Cardiac fibroblast (primary cell): ENCODE measurements at regions not wholly inside any gene's neighbourhood (a gene's known extent, or its start where the extent isn't known, plus 50 kb on each side); places are given as distances from the start of the nearest gene placed in this dataset.
A peak's percentile ranks its signal among the peaks of the same experiment; 100 is the strongest.
"Not testable (repeated sequence)": the region's sequence is repeated elsewhere in the genome, so short reads cannot be mapped to it uniquely, and the experiment has no call there.

Experiments used
- DNase-seq, 2 donors: peaks; one replicate each; pipeline versions ENCODE4 v3.0.0 to v3.0.0-alpha.2; 2010; ENCODE audit warnings: low read depth in 2 of 2
- H3K4me3 ChIP-seq, 2 donors: replicated peaks in 1 of 2; 1 replicate in 1 of 2; 2 replicates in 1 of 2; pipeline ENCODE4 v1.5.1; 2011; ENCODE audit warnings: low read depth in 2 of 2, low read length in 2 of 2, mild to moderate bottlenecking in 2 of 2, moderate library complexity in 1 of 2
- TF ChIP-seq, protein P1 (sequence below): IDR thresholded peaks from one replicate; pipeline ENCODE4 v1.5.1; 2011; ENCODE audit warnings: low read depth, mild to moderate bottlenecking, low read length, inconsistent platforms

DNA sequence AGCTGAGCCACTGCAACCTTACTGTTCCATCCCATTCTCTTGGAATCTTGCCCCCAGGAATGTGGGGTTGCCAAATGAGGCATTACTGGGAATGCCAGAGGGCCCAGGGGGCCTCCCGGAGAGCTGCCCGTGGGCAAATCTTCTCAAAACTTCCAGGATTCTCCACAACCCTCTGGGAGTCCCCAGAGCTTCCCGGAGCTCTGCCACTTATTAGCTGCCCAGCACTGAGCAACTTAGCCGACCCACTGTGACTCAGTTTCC, 306.0 kb downstream of the FOXL1 start:
- TF ChIP-seq, protein P1, sequence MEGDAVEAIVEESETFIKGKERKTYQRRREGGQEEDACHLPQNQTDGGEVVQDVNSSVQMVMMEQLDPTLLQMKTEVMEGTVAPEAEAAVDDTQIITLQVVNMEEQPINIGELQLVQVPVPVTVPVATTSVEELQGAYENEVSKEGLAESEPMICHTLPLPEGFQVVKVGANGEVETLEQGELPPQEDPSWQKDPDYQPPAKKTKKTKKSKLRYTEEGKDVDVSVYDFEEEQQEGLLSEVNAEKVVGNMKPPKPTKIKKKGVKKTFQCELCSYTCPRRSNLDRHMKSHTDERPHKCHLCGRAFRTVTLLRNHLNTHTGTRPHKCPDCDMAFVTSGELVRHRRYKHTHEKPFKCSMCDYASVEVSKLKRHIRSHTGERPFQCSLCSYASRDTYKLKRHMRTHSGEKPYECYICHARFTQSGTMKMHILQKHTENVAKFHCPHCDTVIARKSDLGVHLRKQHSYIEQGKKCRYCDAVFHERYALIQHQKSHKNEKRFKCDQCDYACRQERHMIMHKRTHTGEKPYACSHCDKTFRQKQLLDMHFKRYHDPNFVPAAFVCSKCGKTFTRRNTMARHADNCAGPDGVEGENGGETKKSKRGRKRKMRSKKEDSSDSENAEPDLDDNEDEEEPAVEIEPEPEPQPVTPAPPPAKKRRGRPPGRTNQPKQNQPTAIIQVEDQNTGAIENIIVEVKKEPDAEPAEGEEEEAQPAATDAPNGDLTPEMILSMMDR = no peak
- H3K4me3 ChIP-seq = no peak overlapping the region
- peak in 1 of 2 donors; percentile 11 for DNase-seq

DNA sequence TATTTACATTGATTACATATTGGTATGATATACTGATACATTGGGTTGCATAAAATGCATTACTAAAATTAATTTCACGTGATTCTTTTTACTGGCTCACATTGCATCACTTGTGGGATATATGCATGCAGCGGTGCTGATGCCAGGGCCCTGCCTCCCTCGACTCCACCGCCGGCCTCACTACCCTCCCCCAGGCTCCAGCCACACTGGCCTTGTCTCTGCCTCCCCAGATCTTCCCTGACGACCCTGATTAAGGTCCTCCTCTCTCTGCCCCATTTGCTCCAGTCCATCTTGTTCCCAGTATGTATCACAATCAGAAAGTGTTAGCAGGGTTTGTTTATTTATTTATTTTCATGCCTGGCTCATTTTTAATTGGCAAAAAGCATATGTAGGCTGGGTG, 306.8 kb downstream of the FOXL1 start:
- no peak overlapping the region for H3K4me3 ChIP-seq
- no peak for DNase-seq
- TF ChIP-seq, protein P1 = no peak

- no peak overlapping the region for H3K4me3 ChIP-seq
- TF ChIP-seq, protein P1 = no peak
- no peak for DNase-seq
Observed at GRCh38 chr16:86886651-86887050, 308.3 kb downstream of the FOXL1 start.

- TF ChIP-seq, protein P1 = no peak
- DNase-seq = no peak
- no peak overlapping the region for H3K4me3 ChIP-seq
Observed at GRCh38 chr16:86887416-86887815, 309.1 kb downstream of the FOXL1 start.

DNA sequence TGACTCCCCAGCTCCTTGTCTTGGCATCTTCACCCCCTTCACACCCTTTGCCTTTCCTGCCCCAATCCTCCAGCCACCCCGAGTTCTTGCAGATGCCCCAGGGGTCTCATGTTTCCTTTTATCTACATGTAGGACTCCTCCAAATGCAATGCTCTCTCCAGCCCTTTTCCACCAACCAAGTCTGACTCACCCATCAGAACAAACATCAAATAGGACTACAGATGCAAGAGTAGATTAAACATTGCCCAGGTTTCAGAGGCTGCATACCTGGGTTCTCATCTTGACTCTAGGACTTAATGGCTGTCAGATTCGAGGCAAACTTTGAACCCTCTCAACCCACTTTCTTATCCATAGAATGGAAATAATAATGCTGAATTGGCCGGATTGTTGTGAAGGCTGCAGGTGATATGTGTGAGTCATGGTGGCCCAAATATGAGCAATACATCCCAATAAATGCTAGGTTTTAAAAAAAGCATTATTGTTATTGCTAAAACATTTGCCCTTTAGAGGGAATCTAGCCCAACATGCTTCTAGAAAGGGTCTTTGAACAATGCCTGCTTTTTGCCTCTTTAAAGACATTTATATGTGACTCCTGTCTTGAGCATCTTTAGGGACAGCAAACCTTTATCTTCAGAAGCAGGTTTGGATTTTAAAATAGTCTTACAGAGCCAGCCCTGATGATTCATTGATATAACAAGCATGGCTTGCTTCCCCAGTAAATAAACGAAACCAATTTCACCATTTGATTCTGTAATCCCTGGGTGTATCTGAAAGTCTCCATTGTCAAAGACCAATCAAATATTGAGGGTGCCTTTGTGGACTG, 310.1 kb downstream of the FOXL1 start:
- peak in 1 of 2 donors; percentile 15 for DNase-seq
- H3K4me3 ChIP-seq = no peak overlapping the region
- TF ChIP-seq, protein P1 = no peak

GRCh38 chr16:86889054-86889366, 310.7 kb downstream of the FOXL1 start:
- H3K4me3 ChIP-seq, DNase-seq: not testable (repeated sequence)

- no peak overlapping the region for H3K4me3 ChIP-seq
- no peak for DNase-seq
- TF ChIP-seq, protein P1 = no peak
Observed at GRCh38 chr16:86889974-86890373, 311.6 kb downstream of the FOXL1 start.
